ENCODE measurements at regions not wholly inside any gene's neighbourhood (a gene's known extent, or its start where the extent isn't known, plus 50 kb on each side); places are given as distances from the start of the nearest gene placed in this dataset.

- Histone ChIP-seq H3K27ac (ENCODE audit: low read depth in 2 of 2, low read length in 2 of 2) (no peak overlapping the region), H3K36me3 (ENCODE audit: control insufficient read depth in 2 of 3, insufficient read depth in 3 of 3, low read length in 3 of 3) (no peaks in the 10 kb centered on the region), H3K9me3 (ENCODE audit: control insufficient read depth in 2 of 3, insufficient read depth in 1 of 3, low read length in 3 of 3) (peaks cover 0 to 9% (median 0%) of the 10 kb centered on the region in 3 donors), H3K4me3 (ENCODE audit: low read length in 3 of 3) (no peak overlapping the region), H3K27me3 (ENCODE audit: control insufficient read depth, insufficient read depth, low read length) (no peaks in the 10 kb centered on the region), H3K9ac (ENCODE audit: low read length in 3 of 3) (no peak overlapping the region), H3K4me1 (ENCODE audit: control insufficient read depth in 2 of 3, insufficient read depth in 2 of 3, low read depth in 1 of 3, low read length in 3 of 3) (no peaks in the 10 kb centered on the region)
- intact Hi-C loops (cut with DNase I), result no loop called here
- TF ChIP-seq CTCF (IDR thresholded peaks at IDR 0.05; ENCODE audit: borderline replicate concordance, extremely low read depth, insufficient read depth), result no peak
- FAIRE-seq, result no peak
- no peak for DNase-seq
Measured at GRCh38 chr6:120576061-120576460, 758.2 kb downstream of the TBC1D32 start.

- no peaks in the 10 kb centered on the region for H3K4me1 ChIP-seq (ENCODE audit: control insufficient read depth in 2 of 3, insufficient read depth in 2 of 3, low read depth in 1 of 3, low read length in 3 of 3)
- FAIRE-seq (no peak), DNase-seq (no peak)
- intact Hi-C loops (cut with DNase I), result no loop called here
- no peak for TF ChIP-seq CTCF (IDR thresholded peaks at IDR 0.05; ENCODE audit: borderline replicate concordance, extremely low read depth, insufficient read depth)
- H3K36me3 ChIP-seq (ENCODE audit: control insufficient read depth in 2 of 3, insufficient read depth in 3 of 3, low read length in 3 of 3), result no peaks in the 10 kb centered on the region
- no peak overlapping the region for H3K9ac ChIP-seq (ENCODE audit: low read length in 3 of 3)
- no peak overlapping the region for H3K4me3 ChIP-seq (ENCODE audit: low read length in 3 of 3)
- no peaks in the 10 kb centered on the region for H3K27me3 ChIP-seq (ENCODE audit: control insufficient read depth, insufficient read depth, low read length)
- H3K27ac ChIP-seq (ENCODE audit: low read depth in 2 of 2, low read length in 2 of 2), result no peak overlapping the region
- H3K9me3 ChIP-seq (ENCODE audit: control insufficient read depth in 2 of 3, insufficient read depth in 1 of 3, low read length in 3 of 3), result no peaks in the 10 kb centered on the region
Measured at GRCh38 chr6:120569714-120570113, 764.6 kb downstream of the TBC1D32 start.

- no peak overlapping the region for H3K27ac ChIP-seq (ENCODE audit: low read depth in 2 of 2, low read length in 2 of 2)
- H3K27me3 ChIP-seq (ENCODE audit: control insufficient read depth, insufficient read depth, low read length), result no peaks in the 10 kb centered on the region
- H3K9ac ChIP-seq (ENCODE audit: low read length in 3 of 3), result no peak overlapping the region
- no peak overlapping the region for H3K4me3 ChIP-seq (ENCODE audit: low read length in 3 of 3)
- intact Hi-C loops (cut with DNase I), result no loop called here
- H3K36me3 ChIP-seq (ENCODE audit: control insufficient read depth in 2 of 3, insufficient read depth in 3 of 3, low read length in 3 of 3), result no peaks in the 10 kb centered on the region
- no peak for DNase-seq
- TF ChIP-seq CTCF (IDR thresholded peaks at IDR 0.05; ENCODE audit: borderline replicate concordance, extremely low read depth, insufficient read depth), result no peak
- H3K9me3 ChIP-seq (ENCODE audit: control insufficient read depth in 2 of 3, insufficient read depth in 1 of 3, low read length in 3 of 3), result no peaks in the 10 kb centered on the region
- FAIRE-seq, result no peak
- H3K4me1 ChIP-seq (ENCODE audit: control insufficient read depth in 2 of 3, insufficient read depth in 2 of 3, low read depth in 1 of 3, low read length in 3 of 3), result no peaks in the 10 kb centered on the region
Measured at GRCh38 chr6:120564779-120565178, 769.5 kb downstream of the TBC1D32 start.

GRCh38 chr6:120558294-120558693 lies 776.0 kb downstream of the TBC1D32 start:
- H3K27me3 ChIP-seq (ENCODE audit: control insufficient read depth, insufficient read depth, low read length), result no peaks in the 10 kb centered on the region
- no peaks in the 10 kb centered on the region for H3K4me1 ChIP-seq (ENCODE audit: control insufficient read depth in 2 of 3, insufficient read depth in 2 of 3, low read depth in 1 of 3, low read length in 3 of 3)
- intact Hi-C loops (cut with DNase I), result no loop called here
- no peak overlapping the region for H3K27ac ChIP-seq (ENCODE audit: low read depth in 2 of 2, low read length in 2 of 2)
- FAIRE-seq (no peak), DNase-seq (no peak)
- TF ChIP-seq CTCF (IDR thresholded peaks at IDR 0.05; ENCODE audit: borderline replicate concordance, extremely low read depth, insufficient read depth), result no peak
- no peaks in the 10 kb centered on the region for H3K36me3 ChIP-seq (ENCODE audit: control insufficient read depth in 2 of 3, insufficient read depth in 3 of 3, low read length in 3 of 3)
- no peak overlapping the region for H3K4me3 ChIP-seq (ENCODE audit: low read length in 3 of 3)
- no peak overlapping the region for H3K9ac ChIP-seq (ENCODE audit: low read length in 3 of 3)
- no peaks in the 10 kb centered on the region for H3K9me3 ChIP-seq (ENCODE audit: control insufficient read depth in 2 of 3, insufficient read depth in 1 of 3, low read length in 3 of 3)

Measured in kidney (tissue), 13 donors.